HEK293 (cell line): ENCODE measurements at regions not wholly inside any gene's neighbourhood (a gene's known extent, or its start where the extent isn't known, plus 50 kb on each side); places are given as distances from the start of the nearest gene placed in this dataset.

Experiments
- CTCF ChIA-PET: fragments of 350-600 bp; formaldehyde crosslinking; extraction: SDS; loops from one replicate; lab custom pipeline; 2021; ENCODE audit warnings: antibody characterized with exemption; lab: Yijun Ruan, JAX
- POLR2A ChIA-PET: fragments of 300-600 bp; formaldehyde crosslinking; extraction: SDS; loops from one replicate; lab custom pipeline; 2020; ENCODE audit warnings: antibody characterized with exemption, inconsistent platforms; lab: Yijun Ruan, JAX
- H3K27ac ChIP-seq: fragments of 200-500 bp; sonication (Bioruptor generic); 2 replicates; pipeline ENCODE4 v1.5.1; 2014; ENCODE audit warnings: low read depth, low read length, control low read depth, inconsistent platforms; ENCODE audit errors: extremely low read depth
- H3K36me3 ChIP-seq, 2 experiments: fragments of 200-500 bp in 1 of 2; sonication (Bioruptor generic) in 1 of 2; 1 replicate in 1 of 2; 2 replicates in 1 of 2; pipeline ENCODE4 v1.5.1; 2014 to 2017; ENCODE audit warnings: inconsistent platforms in 2 of 2, low read length in 2 of 2; ENCODE audit not compliant: control insufficient read depth in 2 of 2, insufficient read depth in 1 of 2
- H3K4me1 ChIP-seq: fragments of 200-500 bp; sonication (Bioruptor generic); 2 replicates; pipeline ENCODE4 v1.5.1; 2014; ENCODE audit warnings: mild to moderate bottlenecking, low read length, inconsistent platforms; ENCODE audit not compliant: control insufficient read depth, insufficient read depth
- H3K4me3 ChIP-seq: 2 replicates; pipeline ENCODE4 v1.5.1; 2011; ENCODE audit warnings: low read depth, mild to moderate bottlenecking, control low read depth, low read length, moderate library complexity
- H3K9me3 ChIP-seq: fragments of 200-500 bp; sonication (Bioruptor generic); 2 replicates; pipeline ENCODE4 v1.5.1; 2014; ENCODE audit warnings: low read depth, low read length, inconsistent platforms; ENCODE audit not compliant: control insufficient read depth, insufficient read depth
- HOXC10 ChIP-seq: sonication (generic); formaldehyde crosslinking; IDR thresholded peaks from 2 replicates; pipeline ENCODE4 v1.8.1; 2023; ENCODE audit warnings: mild to moderate bottlenecking, missing genetic modification reagents
- PRDM10 ChIP-seq: fragments of 450-650 bp; formaldehyde crosslinking; IDR thresholded peaks from 2 replicates; pipeline ENCODE4 v1.5.1; 2016; ENCODE audit warnings: missing biosample characterization, missing genetic modification characterization
- TSHZ1 ChIP-seq: fragments of 450-650 bp; formaldehyde crosslinking; IDR thresholded peaks from 2 replicates; pipeline ENCODE4 v1.5.1; 2016; ENCODE audit warnings: missing biosample characterization, missing genetic modification characterization, borderline replicate concordance
- ZBTB48 ChIP-seq: fragments of 450-650 bp; formaldehyde crosslinking; IDR thresholded peaks from 2 replicates; pipeline ENCODE4 v1.5.1; 2016; ENCODE audit warnings: missing biosample characterization, missing genetic modification characterization
- ZIC2 ChIP-seq: fragments of 450-650 bp; formaldehyde crosslinking; IDR thresholded peaks from 2 replicates; pipeline ENCODE4 v1.5.1; 2016; ENCODE audit warnings: missing biosample characterization, missing genetic modification characterization
- ZNF155 ChIP-seq: fragments of 450-650 bp; formaldehyde crosslinking; IDR thresholded peaks from 2 replicates; pipeline ENCODE4 v1.5.1; 2016; ENCODE audit warnings: missing biosample characterization, missing genetic modification characterization
- ZNF211 ChIP-seq: fragments of 450-650 bp; formaldehyde crosslinking; IDR thresholded peaks from 2 replicates; pipeline ENCODE4 v1.5.1; 2016; ENCODE audit warnings: low read depth, missing biosample characterization, missing genetic modification characterization
- ZNF248 ChIP-seq: fragments of 450-650 bp; formaldehyde crosslinking; IDR thresholded peaks from 2 replicates; pipeline ENCODE4 v1.5.1; 2017; ENCODE audit warnings: missing biosample characterization, missing genetic modification characterization
- ZNF274 ChIP-seq, 2 experiments: fragments of 200-500 bp in 1 of 2; fragments of 450-650 bp in 1 of 2; sonication (Bioruptor generic) in 1 of 2; formaldehyde crosslinking in 1 of 2; IDR thresholded peaks; 2 replicates each; pipeline versions ENCODE4 v1.5.1 to v1.6.1; 2014 to 2016; ENCODE audit warnings: borderline replicate concordance in 1 of 2, inconsistent platforms in 1 of 2, low read length in 1 of 2, missing biosample characterization in 1 of 2, missing genetic modification characterization in 1 of 2
- ZNF37A ChIP-seq: fragments of 450-650 bp; IDR thresholded peaks from 2 replicates; pipeline ENCODE4 v1.5.1; 2018; ENCODE audit warnings: missing biosample characterization, missing genetic modification characterization
- ZNF501 ChIP-seq: fragments of 450-650 bp; formaldehyde crosslinking; IDR thresholded peaks from 2 replicates; pipeline ENCODE4 v1.5.1; 2016; ENCODE audit warnings: missing biosample characterization, missing genetic modification characterization
- ZNF624 ChIP-seq: fragments of 450-650 bp; formaldehyde crosslinking; IDR thresholded peaks from 2 replicates; pipeline ENCODE4 v1.5.1; 2017; ENCODE audit warnings: missing biosample characterization, missing genetic modification characterization
- ZNF747 ChIP-seq: fragments of 450-650 bp; formaldehyde crosslinking; IDR thresholded peaks from 2 replicates; pipeline ENCODE4 v1.5.1; 2016; ENCODE audit warnings: missing biosample characterization, missing genetic modification characterization
- TF ChIP-seq, protein P1 (sequence below): fragments of 450-650 bp; formaldehyde crosslinking; IDR thresholded peaks from 2 replicates; pipeline ENCODE4 v1.5.1; 2016; ENCODE audit warnings: missing biosample characterization, missing genetic modification characterization
- TF ChIP-seq, protein P2 (sequence below): fragments of 450-650 bp; IDR thresholded peaks from 2 replicates; pipeline ENCODE4 v1.5.1; 2018; ENCODE audit warnings: missing biosample characterization, mild to moderate bottlenecking, missing genetic modification characterization

- no peaks in the 10 kb centered on the region for H3K9me3 ChIP-seq
- POLR2A ChIA-PET, result no interaction called here
- TF ChIP-seq ZNF747 (no peak), ZNF155 (tag by site-specific recombination) (no peak), ZNF501 (tag by site-specific recombination) (no peak), ZBTB48 (tag by site-specific recombination) (no peak), ZNF248 (tag by site-specific recombination) (no peak), TSHZ1 (tag by site-specific recombination) (no peak)
- TF ChIP-seq, protein P1, sequence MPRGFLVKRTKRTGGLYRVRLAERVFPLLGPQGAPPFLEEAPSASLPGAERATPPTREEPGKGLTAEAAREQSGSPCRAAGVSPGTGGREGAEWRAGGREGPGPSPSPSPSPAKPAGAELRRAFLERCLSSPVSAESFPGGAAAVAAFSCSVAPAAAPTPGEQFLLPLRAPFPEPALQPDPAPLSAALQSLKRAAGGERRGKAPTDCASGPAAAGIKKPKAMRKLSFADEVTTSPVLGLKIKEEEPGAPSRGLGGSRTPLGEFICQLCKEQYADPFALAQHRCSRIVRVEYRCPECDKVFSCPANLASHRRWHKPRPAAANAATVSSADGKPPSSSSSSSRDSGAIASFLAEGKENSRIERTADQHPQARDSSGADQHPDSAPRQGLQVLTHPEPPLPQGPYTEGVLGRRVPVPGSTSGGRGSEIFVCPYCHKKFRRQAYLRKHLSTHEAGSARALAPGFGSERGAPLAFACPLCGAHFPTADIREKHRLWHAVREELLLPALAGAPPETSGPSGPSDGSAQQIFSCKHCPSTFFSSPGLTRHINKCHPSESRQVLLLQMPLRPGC, result no peak
- TF ChIP-seq, all 188 proteins: peak for 0
- CTCF ChIA-PET, result interaction anchor here (1.2 kb wide), 1 partner anchor 176 kb away, joined by 3 read pairs; no protein-coding TSS in a partner anchor
- H3K4me1 ChIP-seq, result no peaks in the 10 kb centered on the region
- no peak overlapping the region for H3K27ac ChIP-seq
- no peak overlapping the region for H3K4me3 ChIP-seq
- no peaks in the 10 kb centered on the region for H3K36me3 ChIP-seq
Observed at GRCh38 chr2:6773694-6774044, 92.0 kb downstream of the CMPK2 start.

GRCh38 chr2:6776125-6776524 is 89.6 kb downstream of the CMPK2 start:
- Histone ChIP-seq H3K9me3 (no peaks in the 10 kb centered on the region), H3K4me1 (no peaks in the 10 kb centered on the region), H3K4me3 (no peak overlapping the region), H3K27ac (no peak overlapping the region), H3K36me3 (no peaks in the 10 kb centered on the region)
- ChIA-PET POLR2A (no interaction called here), CTCF (interaction anchor here (1.0 kb wide), 1 partner anchor 861 kb away, joined by 4 read pairs; no protein-coding TSS in a partner anchor)
- TF ChIP-seq, protein P2, sequence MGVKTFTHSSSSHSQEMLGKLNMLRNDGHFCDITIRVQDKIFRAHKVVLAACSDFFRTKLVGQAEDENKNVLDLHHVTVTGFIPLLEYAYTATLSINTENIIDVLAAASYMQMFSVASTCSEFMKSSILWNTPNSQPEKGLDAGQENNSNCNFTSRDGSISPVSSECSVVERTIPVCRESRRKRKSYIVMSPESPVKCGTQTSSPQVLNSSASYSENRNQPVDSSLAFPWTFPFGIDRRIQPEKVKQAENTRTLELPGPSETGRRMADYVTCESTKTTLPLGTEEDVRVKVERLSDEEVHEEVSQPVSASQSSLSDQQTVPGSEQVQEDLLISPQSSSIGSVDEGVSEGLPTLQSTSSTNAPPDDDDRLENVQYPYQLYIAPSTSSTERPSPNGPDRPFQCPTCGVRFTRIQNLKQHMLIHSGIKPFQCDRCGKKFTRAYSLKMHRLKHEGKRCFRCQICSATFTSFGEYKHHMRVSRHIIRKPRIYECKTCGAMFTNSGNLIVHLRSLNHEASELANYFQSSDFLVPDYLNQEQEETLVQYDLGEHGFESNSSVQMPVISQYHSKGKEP (tag by site-specific recombination), result no peak
- no peak for TF ChIP-seq HOXC10 (CRISPR knock-in tag)
- TF ChIP-seq PRDM10, result no peak
- TF ChIP-seq ZNF274 (IDR thresholded peaks at IDR 0.05; ENCODE audit: low read length), result no peak
- TF ChIP-seq ZNF274 (tag by site-specific recombination; IDR thresholded peaks at IDR 0.05; ENCODE audit: borderline replicate concordance), result no peak
- TF ChIP-seq ZNF624 (tag by site-specific recombination), result no peak
- TF ChIP-seq ZIC2, result no peak
- no peak for TF ChIP-seq ZNF155 (tag by site-specific recombination)
- TF ChIP-seq ZNF37A, result no peak
- no peak for TF ChIP-seq ZNF211
